CD4-positive, alpha-beta T cell treated with Interleukin-1 beta for 1 hour (primary cell): ENCODE measurements at regions not wholly inside any gene's neighbourhood (a gene's known extent, or its start where the extent isn't known, plus 50 kb on each side); places are given as distances from the start of the nearest gene placed in this dataset.

Source experiments
- DNase-seq, 2 donors: peaks; one replicate each; pipeline ENCODE4 v3.0.0-alpha.2; 2020 to 2022

DNA sequence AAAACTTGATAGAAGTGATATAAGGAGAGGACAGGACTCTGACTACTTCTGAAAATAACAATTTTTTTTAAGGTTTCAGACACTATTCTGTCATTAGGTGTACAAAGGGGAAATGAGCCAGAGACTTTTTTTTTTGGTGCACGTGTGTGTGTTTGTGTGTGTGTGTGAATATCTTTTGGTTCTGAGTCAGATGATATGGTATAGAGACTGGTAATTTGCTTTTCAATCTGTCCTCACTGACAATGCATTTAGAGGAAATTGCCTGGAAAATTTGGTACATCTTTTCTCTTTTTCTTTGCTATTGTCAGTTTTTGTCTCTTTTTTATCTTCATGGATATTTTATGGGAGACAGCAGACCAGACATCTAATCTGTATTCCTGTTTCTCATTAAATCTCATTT, 59.3 kb downstream of the DDIT4L start:
- DNase-seq = no peak

DNA sequence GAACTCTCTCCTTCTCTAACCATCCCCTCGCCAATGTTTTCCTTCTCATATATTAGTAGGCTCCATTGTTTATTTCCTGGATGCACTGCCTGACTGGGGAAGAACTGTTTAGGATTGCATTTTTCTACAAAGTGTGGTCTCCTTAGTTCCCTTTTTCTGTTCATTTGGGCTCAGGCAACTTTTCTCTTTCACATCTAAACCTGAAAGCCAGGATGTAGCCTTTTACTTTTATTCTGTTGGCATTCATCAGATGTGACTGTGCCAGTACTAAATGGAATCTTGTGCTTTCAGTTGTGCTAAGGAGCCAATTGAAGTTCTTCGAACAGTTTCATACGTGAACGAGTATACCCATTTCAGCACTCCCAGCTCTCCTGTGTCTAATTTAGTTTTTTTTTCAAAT, 59.8 kb downstream of the DDIT4L start:
- DNase-seq = no peak

DNA sequence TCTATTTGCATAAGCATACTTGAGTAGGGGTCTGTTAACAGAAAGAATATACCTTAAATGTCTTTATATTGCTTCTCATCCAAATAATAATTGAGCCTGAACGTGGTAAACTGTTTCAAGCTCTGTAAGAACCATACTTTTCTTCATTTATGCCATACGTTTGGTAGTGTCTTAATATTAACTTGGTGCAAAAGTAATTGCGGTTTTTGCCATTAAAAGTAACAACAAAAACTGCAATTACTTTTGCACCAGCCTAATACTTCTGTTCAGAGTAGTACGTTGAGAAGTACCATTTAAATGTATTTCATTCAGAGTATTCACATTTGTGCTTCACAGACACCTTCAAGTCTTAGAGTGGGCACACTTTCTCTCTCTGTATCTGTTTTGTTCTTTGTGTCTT, 60.5 kb downstream of the DDIT4L start:
- DNase-seq = no peak

DNA sequence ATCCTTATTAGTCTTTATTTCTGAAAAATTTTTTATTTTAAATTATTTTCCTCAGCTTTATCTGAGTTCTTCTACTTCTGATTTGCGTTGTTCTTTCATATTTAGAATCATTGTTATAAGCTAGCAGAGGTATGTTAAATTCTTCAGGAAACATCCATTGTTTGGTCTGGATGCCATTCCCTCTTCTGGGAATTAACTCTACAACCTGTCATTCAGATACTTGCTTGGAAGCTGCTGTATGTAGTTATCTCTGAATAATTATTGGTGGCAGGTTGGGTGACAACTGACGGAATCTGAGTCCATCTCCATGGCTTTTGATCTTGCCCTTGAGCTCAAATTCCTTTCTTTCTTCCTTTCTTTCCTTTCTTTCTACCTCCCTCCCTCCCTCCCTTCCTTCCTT, 61.9 kb downstream of the DDIT4L start:
- no peak for DNase-seq

DNA sequence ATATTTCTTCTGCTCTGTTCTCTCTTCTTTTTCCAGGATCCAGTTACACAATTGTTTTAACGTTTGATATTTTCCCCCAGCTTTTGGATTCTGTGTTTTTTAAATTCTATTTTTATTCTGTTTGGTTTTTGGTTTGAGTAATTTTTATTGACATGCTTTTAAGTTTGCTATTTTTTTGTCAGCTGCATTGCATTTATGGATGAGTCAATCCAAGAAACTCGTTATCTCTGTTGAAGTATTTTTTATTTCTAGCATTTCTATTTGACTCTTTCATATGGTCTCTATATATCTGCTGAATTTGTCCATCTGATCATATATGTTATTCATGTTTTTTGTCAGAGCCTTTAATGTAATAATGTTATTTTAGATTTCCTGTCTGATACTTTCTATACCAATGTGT, 65.6 kb downstream of the DDIT4L start:
- no peak for DNase-seq

DNA sequence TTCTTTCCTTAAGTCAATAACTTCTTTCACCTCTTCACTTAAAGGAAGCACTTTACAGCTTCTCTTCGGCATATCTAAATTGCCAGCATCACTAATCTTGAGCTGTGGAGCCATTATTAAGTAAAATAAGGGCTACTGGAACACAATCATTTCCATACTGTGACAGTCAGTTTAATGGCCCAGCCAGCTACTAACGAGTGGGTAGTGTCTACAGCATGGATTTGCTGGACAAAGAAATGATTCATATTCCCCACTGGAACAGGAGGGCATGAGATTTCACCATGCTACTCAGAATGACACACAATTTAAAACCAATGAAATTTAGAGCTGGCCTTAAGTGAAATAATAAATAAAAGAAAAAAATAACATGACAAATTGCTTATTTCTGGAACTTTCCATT, 72.1 kb downstream of the DDIT4L start:
- no peak for DNase-seq

DNA sequence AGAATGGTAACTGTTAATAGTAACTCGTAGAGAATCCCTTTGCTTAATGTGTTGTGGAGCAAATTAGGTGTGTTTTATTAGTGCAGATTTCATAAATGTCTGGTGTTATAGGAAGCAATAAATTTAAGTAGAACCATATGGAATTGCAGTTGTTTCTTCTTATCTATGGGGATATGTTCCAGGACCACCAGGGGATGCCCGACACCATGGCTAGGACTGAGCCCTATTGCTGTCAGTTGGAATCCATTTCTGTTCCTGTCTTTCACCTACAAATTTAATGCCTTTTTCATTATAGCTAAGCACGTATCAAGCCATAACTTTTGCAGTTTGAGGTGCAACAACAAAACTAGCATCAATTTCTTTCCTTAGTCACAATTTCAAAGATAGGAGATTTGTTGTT, 72.5 kb downstream of the DDIT4L start:
- DNase-seq = no peak

DNA sequence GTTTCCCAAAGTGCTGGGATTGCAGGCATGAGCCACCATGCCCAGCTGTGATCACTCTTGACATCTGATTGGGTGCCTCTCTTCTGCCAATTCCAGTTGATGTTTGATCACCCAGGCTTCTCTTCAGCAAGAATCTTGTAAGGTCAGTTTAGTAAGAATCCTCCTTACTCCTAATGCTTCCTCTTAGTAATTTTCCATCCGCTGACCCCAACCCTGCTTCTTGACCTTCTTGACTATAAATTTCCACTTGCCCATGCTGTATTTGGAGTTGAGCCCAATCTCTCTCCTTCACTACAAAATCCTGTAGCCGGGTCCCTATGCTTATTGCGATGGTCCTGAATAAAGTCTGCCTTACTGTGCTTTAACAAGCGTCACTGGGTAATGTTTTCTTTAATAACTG, 75.4 kb downstream of the DDIT4L start:
- no peak for DNase-seq

DNA sequence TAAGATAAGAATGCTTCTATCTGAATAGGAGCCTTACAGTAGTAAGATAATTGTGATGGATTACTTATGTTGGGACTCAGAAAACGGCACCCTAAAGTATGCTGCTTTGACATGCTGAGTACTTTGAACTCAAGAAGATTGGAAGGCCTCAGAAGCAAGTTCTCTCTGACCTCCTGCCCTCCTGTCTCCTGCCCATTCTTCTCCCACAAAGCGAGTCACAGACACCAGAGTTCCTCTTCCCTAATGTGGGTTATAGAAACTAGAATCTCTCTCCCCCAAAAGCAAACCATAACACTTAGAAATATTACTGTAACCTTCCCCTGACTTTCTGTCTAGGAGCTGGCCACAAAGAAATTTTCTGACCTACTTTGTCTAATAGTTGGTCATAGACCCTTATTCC, 76.5 kb downstream of the DDIT4L start:
- DNase-seq = no peak

DNA sequence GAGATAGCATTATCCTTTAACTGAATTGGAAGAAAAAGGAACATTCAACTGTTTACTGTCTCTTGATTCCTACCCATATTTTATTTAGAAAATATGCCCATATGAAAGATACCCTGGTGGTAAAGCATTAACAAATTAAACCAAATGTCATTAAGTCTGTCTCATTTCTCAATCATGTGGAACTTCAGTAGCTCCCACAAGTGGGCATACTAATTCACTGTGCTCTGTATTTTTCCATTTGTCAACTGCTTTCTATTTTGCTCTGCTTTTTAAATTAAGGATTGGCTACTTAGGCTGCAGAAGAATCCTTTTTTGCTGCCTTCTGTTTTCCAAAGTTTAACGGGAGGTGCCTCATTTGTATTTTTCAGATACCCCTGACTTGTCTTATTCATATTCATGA, 77.2 kb downstream of the DDIT4L start:
- DNase-seq = no peak

DNA sequence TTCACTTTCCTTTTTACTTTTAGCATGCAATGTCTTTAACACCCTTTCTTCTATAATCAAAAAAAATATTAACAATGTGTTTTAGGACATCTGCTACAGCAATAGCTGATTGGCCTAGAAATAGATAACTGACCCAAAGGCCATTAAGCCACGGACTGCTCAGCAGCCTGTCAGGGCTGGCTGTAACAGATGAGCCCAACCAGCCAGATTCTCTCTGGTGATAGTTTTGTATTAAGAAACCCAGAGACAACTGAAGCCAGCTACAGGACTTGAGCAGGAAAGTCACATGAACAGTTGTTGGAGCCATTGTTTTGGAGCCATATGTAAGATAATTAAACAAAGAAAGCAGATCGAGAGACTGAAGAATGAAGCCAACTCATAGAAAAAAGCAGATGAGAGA, 80.3 kb downstream of the DDIT4L start:
- no peak for DNase-seq

DNA sequence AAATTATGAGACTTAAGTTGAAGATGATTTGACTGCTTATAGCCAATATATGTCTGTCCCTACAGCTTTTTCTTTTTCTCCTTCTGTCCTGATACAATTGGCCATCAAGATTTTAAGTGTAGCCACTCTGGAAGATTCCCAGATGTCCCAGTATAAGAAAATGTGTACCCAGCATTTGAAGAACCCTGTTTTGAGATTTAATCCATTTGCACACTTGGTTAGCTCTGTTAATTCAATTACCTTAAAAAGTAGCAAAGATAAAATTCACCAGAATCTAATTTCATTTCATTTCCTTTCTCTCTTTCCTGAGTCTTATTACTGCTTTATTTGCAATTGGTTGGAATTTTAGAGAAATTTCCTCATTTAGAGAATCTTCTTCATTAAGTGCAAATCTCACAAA, 81.4 kb downstream of the DDIT4L start:
- no peak for DNase-seq

DNA sequence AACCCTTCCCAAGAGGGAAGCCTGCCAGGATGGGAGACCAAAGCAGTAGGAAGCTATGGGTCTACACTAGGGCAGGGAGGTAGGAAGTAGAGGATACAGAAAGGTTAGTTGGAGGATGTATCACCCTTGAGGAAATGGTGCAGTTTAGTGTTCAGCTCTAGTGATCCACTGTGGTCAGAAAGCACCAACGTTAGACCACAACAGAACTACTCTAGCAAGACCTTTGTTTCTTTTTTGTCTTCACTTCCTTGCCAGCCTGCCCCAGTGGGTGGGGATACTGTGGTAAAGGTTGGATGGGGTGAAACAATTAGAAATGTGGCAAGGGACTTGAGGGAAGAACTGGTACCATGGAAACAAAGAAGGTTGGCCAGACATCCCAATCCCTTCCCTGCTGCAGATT, 83.3 kb downstream of the DDIT4L start:
- DNase-seq = peak; percentile 12 to 38

DNA sequence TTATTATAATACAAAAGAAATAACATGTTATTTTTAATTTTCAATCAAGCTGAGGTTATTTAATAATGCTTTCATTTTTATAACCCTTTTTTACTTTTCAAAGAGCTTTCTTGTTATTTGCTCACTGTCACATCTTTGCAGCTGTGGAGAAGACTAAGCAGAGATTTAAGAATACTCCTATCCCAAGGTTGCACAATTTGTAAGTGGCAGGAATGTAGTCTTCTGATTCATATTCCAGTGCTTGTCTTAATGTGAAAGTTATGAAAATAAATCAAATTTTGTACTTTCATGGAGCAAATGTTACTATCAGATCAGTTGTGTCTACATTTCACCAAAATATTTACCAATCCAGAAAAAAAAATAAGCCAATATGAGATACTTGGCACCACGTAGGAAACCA, 86.6 kb downstream of the DDIT4L start:
- no peak for DNase-seq

DNA sequence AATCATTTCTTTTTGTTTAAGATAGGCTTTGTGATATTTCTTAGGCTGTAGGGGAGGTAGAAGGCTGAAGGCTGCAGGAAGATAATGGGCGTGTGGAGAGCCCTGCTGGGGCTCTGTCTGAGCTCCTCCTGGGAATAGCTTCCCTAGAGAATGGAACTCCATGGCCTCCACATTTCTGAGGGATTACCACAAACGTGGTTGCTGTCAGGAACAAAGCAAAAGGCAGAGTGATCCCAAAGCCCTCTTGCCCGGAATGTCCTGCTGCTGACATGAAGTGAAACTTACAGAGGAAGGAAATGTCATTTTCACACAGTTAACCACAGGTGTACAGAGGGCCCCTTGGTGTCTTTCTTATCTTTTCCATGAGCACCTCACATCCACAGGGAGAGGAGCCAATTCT, 89.3 kb downstream of the DDIT4L start:
- DNase-seq = no peak

DNA sequence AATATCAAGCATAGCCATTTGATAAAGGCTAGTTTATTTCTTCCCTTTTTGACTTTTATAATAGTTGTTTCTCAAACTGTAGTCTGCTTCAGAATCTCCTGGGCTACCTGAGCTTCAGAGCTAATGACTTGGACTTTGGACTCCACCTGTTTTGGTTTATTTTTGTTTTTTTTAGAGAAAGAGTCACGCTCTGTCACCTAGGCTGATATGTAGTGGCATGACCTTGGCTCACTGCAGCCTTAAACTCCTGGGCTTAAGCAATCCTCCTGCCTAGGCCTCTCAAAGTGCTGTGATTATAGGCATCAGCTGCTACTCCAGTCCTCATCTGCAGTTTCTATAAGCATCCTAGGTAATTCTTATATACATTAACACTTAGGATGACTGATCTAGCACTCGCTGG, 90.5 kb downstream of the DDIT4L start:
- no peak for DNase-seq

DNA sequence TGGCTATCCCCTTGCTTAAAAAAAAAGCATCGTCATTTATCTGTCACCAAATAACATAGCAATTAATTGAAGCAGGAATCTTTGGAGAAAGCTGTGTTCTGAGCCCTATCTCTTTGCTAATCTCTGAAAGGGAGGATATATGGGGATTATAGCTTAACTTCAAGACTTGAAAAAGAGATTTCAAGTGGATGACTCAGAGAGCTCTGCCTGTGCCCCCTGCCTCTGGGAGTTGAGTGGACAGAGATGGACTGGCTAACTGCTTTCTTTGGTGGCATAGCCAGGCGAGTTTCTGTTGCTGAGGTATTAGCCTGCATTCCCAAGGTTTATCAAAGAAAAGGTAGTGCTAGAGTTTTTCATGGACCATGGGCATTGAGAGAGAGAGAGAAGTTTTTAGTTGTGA, 91.6 kb downstream of the DDIT4L start:
- DNase-seq = no peak

DNA sequence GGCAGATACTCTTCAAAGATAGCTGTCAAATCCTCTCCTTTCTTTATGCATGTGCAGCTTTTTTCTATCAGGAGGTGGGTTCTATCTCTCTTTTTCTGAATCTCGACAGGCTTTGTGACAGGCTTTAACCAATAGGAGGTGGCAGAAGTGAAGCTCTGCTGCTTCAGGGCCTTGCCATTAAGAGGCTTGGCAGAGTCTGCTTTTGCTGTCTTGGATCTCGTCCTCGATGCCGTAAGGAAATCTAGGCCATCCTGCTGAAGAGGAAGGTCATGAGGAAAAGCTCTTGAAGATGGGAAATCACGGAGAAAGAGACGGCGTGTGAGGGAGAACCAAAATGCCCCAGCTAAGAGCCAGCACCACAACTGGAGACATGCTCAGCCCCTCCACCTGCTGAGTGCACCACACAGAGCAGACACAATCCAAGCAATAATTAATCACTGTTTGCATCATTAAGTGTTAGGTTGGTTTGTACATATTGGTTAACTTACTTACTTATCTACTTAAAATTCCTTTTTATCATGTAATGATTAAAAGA, 92.2 kb downstream of the DDIT4L start:
- no peak for DNase-seq

DNA sequence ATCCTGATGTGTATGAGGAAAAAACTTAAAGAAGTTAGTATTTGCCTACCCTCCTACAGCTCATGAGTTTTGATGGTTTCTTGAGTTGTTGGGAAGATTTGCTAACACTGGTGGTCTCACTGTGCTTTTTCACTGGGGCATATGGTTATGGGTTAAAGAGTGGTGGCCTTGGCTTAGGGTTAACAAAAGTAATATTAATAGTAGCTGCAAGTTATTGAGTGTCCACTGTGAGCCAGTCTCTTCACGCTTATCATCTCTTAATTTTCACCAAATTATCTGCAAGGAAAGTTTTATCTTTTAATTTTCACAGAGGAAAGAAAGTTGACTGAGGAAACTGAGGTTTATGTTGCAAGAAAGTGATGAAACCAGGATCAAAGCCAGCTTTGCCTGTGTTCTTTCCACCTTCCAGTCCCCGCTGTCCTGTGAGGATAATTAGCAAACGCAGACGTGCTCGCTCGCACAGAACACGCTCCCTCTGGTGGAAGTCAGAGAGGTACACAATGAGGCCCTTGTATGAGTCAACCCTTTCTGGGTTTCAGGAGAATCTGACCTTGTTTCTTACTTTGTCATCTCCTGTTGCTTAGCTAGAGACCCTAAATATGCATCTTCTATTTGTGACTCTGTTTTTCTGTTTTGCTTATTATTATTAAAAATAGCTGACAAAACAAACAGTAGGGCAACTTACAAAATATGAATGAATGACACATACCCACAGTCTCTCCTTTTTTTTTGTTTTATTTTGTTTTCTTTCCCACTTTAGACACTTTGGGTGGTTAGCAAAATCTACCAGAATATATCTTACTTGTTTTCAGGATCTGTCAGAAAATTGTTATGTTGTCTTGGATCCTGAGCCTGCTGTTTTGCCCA, 94.3 kb downstream of the DDIT4L start:
- peak; percentile 54 to 61 for DNase-seq

DNA sequence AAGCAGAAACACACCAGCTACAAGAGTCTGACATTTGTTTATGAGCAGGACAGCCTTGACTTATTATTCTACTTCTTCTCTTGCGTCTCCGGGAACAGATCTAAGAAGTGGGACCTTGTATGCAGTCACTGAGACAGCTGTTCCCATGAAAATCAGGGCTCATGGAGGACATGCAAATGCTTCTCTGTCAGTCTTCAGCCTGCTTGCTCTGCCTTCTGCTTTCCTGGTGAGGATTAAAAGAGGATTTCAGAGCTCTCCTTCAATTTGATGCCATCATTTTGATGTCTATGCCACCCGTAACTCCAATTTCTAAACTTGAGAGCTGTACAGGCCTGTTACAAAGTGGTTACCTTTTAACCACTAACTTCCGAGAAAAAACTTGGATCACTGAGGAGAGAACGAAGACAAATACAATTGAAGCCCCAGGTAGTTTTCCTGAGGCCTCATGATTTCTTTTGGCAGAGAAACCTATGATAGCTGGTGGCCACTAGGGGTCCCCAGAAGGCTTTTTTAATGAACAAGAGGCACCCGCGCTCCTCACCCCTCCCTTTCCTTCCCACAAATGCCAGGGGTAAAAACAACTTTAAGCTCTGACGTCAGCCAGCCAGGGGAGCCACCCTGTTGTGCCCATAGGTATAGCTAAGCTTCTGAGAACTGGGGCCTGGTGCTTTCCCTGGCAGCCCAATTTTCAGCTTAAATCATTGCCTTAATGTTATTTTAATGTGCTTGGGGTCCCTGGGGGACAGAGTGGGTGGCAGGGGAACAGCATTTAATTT, 97.0 kb downstream of the DDIT4L start:
- peak; percentile 92 for DNase-seq

DNA sequence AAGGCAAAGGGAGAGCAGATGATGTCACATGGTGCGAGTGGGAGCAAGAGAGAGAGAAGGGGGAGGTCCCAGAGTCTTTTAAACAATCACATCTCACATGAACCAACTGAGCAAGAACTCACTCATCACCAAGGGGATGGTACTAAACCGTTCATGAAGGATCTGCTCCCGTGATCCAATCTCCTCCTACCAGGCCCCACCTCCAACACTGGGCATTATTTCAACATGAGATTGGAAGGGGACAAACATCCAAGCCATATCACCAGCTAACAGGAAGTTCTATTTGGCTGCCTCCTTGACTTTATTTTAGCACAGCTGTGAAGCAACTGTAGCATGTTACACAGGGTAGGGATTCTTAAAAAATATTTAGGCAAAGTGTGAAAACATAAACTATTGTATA, 102.5 kb downstream of the DDIT4L start:
- no peak for DNase-seq

DNA sequence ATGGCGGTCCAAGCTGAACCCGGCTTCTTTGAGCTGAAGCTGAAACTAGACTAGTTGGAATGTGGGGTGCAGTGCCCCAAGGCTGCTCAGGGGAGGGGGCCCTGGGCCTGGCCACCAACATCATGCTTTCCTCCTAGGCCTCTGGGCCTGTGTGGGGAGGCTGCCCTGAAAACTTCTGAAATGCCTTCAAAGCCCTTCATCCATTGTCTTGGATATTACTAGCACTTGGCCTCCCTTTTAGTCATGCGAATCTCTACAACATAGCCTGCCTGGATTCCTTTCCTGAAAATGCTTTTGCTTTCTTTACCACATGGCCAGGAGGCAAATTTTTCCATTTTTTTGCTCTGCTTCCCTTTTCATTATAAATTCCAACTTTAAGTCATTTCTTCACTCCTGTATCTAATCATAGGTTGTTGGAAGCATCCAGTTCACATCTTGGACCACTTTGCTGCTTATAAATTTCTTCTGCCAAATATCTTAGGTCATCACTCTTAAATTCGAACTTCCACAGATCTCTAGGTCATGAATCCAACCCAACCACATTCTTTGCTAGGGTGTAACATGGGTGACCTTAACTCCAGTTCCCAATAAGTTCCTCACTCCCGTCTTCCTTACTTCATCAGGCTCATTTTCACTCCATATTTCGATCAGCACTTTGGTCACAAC, 103.4 kb downstream of the DDIT4L start:
- DNase-seq = no peak

DNA sequence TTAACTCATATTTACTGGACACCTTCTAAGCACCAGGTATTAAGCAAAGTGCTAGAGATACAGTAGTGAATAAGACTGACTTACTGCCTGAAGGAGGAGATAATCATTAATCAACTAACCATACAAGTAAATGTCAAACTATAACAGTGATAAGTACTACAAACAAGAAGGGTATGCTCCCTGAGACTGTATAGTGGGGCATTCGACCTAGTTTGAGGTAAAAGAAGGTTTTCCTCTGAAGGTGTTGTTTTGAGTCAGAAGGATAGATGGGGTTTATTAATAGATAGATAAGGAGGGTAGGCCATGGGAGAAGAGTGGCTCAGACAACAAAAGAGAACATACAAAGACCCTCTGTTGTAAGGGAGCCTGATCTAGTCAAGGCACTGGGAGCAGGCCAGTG, 105.4 kb downstream of the DDIT4L start:
- no peak for DNase-seq

DNA sequence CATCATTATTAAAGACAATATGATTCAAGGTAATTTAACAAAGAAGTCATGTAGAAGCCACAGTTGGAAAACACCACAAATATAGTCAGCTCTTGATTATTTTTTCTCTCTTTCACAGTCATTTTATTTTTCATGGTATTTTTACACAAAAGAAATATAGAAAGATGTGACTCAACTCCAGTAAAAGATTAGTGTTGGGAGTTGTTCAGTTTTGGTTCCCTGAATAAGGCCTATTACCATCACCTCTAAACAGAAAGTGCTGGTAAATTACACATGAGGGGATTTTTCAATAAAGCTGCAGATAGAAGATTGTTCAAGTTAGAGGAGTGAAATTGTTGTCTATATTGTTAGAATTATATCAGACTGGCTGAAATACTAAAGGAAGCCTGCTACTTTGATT, 107.0 kb downstream of the DDIT4L start:
- no peak for DNase-seq
